ENCODE measurements at regions not wholly inside any gene's neighbourhood (a gene's known extent, or its start where the extent isn't known, plus 50 kb on each side); places are given as distances from the start of the nearest gene placed in this dataset.

DNA sequence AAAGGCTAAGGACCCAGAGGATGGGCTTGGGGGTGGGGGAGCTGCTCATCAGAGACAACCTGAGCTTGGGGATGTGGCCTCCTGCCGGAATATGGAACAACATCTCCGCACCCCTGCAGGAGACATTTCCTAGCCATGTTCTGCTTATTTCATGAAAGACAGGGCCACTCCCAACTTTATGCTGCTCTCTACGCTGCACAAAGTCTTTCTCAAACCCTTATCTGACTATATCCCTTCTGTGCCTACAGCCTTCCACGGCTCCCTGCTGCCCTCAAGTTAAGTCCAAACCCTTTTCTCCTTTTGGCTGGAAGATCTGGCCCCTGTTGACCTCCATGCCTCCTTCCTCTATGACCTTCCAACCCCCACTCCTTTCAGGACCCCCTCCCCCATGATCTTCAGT, 562.0 kb downstream of the MN1 start:
- TF ChIP-seq, protein P1, sequence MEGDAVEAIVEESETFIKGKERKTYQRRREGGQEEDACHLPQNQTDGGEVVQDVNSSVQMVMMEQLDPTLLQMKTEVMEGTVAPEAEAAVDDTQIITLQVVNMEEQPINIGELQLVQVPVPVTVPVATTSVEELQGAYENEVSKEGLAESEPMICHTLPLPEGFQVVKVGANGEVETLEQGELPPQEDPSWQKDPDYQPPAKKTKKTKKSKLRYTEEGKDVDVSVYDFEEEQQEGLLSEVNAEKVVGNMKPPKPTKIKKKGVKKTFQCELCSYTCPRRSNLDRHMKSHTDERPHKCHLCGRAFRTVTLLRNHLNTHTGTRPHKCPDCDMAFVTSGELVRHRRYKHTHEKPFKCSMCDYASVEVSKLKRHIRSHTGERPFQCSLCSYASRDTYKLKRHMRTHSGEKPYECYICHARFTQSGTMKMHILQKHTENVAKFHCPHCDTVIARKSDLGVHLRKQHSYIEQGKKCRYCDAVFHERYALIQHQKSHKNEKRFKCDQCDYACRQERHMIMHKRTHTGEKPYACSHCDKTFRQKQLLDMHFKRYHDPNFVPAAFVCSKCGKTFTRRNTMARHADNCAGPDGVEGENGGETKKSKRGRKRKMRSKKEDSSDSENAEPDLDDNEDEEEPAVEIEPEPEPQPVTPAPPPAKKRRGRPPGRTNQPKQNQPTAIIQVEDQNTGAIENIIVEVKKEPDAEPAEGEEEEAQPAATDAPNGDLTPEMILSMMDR (conservative IDR thresholded peaks at IDR 0.05; ENCODE audit: low read length) = no peak
- no peak overlapping the region for H3K4me3 ChIP-seq (ENCODE audit: low read length)

DNA sequence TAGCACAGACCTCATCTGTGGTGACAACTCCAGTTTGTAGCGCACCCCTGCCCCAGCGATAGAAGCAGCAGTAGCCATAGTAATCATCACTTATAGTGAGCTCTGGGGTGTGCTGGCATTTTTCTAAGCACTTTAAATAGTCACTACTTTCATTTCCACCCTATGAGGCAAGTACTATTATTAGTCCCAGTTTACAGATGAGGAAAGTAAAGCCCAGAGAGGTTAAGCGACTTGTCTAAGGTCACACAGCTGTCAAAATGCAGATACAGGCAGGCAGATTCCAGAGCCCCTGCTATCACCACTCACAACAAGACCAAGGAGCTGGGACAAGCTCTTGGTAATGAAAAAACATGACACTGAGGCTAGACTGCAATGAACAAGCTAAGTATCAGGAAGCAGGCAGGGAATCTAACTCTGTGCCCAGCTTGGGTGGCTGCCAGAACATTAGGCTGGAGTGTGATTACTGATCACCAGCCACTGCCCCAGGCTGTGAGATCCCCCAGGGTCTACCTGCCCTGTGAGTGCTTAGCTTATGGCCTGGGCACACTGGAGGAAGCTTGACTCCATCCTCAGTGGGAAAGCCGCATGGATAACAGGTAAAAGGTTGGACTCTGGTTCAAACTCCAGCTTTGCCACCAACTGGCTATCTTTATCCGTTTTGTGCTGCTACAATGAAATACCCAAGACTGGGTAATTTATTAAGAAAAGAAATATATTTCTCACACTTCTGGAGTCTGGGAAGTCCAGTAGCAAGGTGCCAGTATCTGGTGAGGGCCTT, 561.1 kb downstream of the MN1 start:
- TF ChIP-seq, protein P1 (conservative IDR thresholded peaks at IDR 0.05; ENCODE audit: low read length) = no peak
- no peak overlapping the region for H3K4me3 ChIP-seq (ENCODE audit: low read length)
- DNase-seq (ENCODE audit: low read depth) = peak; percentile 19

More for the DNA sequence above, 562.0 kb downstream of the MN1 start:
- no peak for DNase-seq (ENCODE audit: low read depth)

DNA sequence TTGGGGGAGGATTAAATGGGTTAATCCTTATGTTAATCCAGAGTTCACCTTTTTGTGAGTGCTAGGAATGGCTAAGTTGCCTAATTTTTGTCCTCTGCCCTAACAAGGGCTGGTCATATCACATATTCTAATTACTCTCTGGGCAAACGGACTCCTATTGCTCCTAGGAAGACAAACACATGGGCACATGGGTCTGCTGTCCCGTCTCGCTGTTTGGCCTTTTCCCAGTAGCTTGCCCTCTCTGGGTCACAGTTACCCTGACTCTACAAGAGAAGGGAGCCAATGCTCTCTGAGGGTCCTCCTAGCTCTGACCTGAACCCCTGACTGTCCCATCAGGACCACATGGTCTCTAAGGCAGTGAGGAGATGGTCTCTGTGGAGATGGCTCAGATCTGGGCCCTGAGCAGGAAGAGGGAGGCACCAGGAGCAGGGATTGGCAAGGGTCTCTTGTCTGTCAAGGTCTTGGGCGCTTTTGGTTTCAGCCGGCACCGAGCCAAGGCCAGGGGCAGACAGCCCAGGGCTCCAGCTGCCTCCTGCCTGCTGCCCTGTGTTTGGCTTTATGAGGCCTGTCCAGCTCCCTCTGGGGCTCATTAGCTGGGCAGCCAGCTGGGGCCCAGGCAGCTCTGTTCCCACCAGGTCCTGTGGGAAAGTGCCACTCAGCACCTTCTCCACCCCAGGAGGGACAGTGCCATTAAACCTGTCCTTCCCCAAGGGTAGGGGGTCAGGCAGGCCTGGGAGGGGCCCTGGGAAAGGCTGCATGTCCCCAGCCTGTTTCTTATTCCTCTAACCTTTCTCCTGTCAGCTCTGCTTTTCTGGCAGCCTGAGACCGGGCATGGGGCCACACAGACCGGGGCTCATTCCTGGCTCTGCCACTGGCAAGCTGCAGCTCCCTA, 559.9 kb downstream of the MN1 start:
- TF ChIP-seq, protein P1 (conservative IDR thresholded peaks at IDR 0.05; ENCODE audit: low read length) = no peak
- DNase-seq (ENCODE audit: low read depth) = peak; percentile 64
- H3K4me3 ChIP-seq (ENCODE audit: low read length) = no peak overlapping the region

DNA sequence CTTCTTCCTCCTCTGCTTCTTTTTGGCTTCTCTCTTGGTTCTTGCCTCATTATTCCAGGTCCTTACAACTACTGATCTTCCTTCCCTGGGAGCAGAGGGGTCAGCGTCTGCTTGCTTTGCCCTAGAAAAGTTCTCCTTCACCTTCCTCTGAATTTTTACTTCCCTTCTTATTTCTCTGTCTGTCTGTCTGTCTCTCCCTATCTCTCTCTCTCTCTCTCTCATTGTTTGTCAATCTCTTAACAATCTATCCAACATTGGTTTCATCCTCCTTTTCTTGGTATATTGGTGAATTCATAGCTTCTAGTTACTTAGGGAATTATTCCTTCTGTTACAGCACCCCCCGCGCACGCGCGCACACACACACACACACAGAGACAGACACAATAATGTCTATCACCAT, 559.1 kb downstream of the MN1 start:
- TF ChIP-seq, protein P1 (conservative IDR thresholded peaks at IDR 0.05; ENCODE audit: low read length) = no peak
- H3K4me3 ChIP-seq (ENCODE audit: low read length) = no peak overlapping the region
- no peak for DNase-seq (ENCODE audit: low read depth)

DNA sequence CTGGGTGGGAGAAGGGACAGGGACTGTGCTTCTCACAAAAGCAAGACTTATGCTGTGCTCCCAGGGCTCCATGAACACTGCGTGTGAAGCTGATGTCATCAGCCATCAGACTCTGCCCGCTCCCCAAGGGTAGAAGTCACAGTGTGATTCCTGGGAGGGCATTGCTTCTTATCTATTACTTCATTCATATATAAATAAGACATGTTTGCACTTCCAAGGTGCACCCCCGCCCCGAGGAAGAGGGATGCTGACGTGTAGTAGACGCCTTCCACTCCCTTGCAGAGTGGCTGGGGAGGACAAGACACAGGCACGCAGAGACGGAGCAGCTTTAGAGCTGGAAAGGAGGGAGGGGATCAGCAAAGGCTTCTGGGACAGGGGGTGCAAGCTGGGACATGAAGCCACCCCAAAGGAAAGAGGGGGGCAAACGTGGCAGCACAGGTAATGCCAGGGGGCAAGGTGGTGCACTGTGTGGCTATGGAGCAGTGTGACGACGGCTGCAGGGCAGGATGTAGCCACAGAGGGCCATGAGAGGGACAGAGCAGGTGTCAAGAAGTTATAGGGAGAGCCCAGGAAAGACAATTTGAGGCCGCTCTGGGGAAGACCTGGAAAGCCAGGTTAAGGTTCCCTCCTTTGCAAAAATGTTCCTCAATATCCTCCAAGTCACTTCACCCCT, 558.5 kb downstream of the MN1 start:
- TF ChIP-seq, protein P1 (conservative IDR thresholded peaks at IDR 0.05; ENCODE audit: low read length) = no peak
- DNase-seq (ENCODE audit: low read depth) = no peak
- H3K4me3 ChIP-seq (ENCODE audit: low read length) = no peak overlapping the region

DNA sequence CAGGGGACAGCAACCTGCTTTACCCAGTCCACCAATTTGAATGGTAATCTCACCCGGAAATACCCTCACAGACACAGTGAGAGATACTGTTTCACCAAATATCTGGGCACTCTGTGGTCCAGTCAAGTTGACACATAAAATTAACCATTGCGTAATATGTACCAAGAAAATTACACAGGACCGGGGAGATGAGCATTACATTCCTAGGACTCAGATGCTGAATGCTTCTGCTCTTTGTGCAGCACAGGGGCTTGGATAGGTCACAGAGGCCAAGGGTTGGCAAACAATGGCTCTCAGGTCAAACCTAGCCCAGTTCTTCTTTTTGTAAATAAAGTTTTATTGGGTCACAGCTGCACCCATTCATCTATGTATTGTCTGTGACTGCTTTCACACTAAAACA, 557.2 kb downstream of the MN1 start:
- DNase-seq (ENCODE audit: low read depth) = no peak
- TF ChIP-seq, protein P1 (conservative IDR thresholded peaks at IDR 0.05; ENCODE audit: low read length) = no peak
- H3K4me3 ChIP-seq (ENCODE audit: low read length) = no peak overlapping the region

Measured in AG10803 (cell line).